Transverse colon (tissue), 4 donors: ENCODE measurements at regions not wholly inside any gene's neighbourhood (a gene's known extent, or its start where the extent isn't known, plus 50 kb on each side); places are given as distances from the start of the nearest gene placed in this dataset.

Experiments
- DNase-seq: peaks from one replicate; pipeline ENCODE4 v3.0.0-alpha.2; 2019
- H3K27ac ChIP-seq, 4 donors: fragments of 200-600 bp; sonication (generic); 2 replicates each; pipeline ENCODE4 v1.5.1; 2016 to 2018; ENCODE audit warnings: inconsistent platforms in 4 of 4
- H3K27me3 ChIP-seq: fragments of 200-600 bp; sonication (generic); 2 replicates; pipeline ENCODE4 v1.5.1; 2017; ENCODE audit warnings: inconsistent platforms
- H3K36me3 ChIP-seq, 4 donors: fragments of 200-600 bp; sonication (generic); 2 replicates each; pipeline ENCODE4 v1.5.1; 2017 to 2019; ENCODE audit warnings: inconsistent platforms in 4 of 4
- H3K4me1 ChIP-seq, 4 donors: fragments of 200-600 bp; sonication (generic); 2 replicates each; pipeline ENCODE4 v1.5.1; 2017 to 2020; ENCODE audit warnings: inconsistent platforms in 4 of 4
- H3K4me3 ChIP-seq, 4 donors: fragments of 200-600 bp; sonication (generic); 1 replicate in 1 of 4; 2 replicates in 3 of 4; pipeline versions ENCODE4 v1.5.1 to v1.6.1; 2017 to 2019; ENCODE audit warnings: inconsistent platforms in 4 of 4
- H3K9me3 ChIP-seq, 2 donors: fragments of 200-600 bp; sonication (generic); 2 replicates each; pipeline ENCODE4 v1.5.1; 2017 to 2019; ENCODE audit warnings: inconsistent platforms in 2 of 2
- CTCF ChIP-seq, 5 experiments: fragments of 200-600 bp in 3 of 5; fragments of 450-650 bp in 2 of 5; sonication (generic) in 3 of 5; IDR thresholded peaks; 1 replicate in 2 of 5; 2 replicates in 3 of 5; pipeline ENCODE4 v1.5.1; 2016 to 2017; ENCODE audit warnings: antibody characterized with exemption in 5 of 5, inconsistent platforms in 3 of 5, mild to moderate bottlenecking in 2 of 5, moderate library complexity in 1 of 5
- EP300 ChIP-seq: sonication (generic); formaldehyde crosslinking; IDR thresholded peaks from one replicate; pipeline ENCODE4 v1.6.1; 2017; ENCODE audit warnings: antibody characterized with exemption, low read depth
- POLR2A ChIP-seq: fragments of 450-650 bp; IDR thresholded peaks from one replicate; pipeline ENCODE4 v1.6.1; 2016; ENCODE audit warnings: antibody characterized with exemption, mild to moderate bottlenecking, moderate library complexity
- POLR2AphosphoS5 ChIP-seq, 3 donors: sonication (generic); formaldehyde crosslinking; IDR thresholded peaks; one replicate each; pipeline ENCODE4 v1.6.1; 2016; ENCODE audit warnings: antibody characterized with exemption in 3 of 3
- WGBS, 2 donors: methylation state at CpG; one replicate each; pipeline ENCODE4 v1.1.5; 2018; ENCODE audit warnings: low coverage in 1 of 2; 5-methylcytosine and 5-hydroxymethylcytosine counted together
- in situ Hi-C, 4 donors: fragments of 200-750 bp; cut with MboI; loops; one replicate each; pipeline versions ENCODE4 v1.15.0 to v1.15.1; 2017; ENCODE audit warnings: low sequenced_read_pairs in 3 of 4, low pct_ligation_motif_present in 1 of 4, low pct_unique_long_range_greater_than_20kb in 1 of 4
- intact Hi-C: fragments of 100-400 bp; cut with DNase I; formaldehyde crosslinking; loops from one replicate; pipeline ENCODE4 v1.15.1; 2023; ENCODE audit warnings: low total_unique reads

- DNase-seq: no peak
- intact Hi-C loops: no loop called here
- no peaks in the 10 kb centered on the region for H3K27me3 ChIP-seq
- H3K27ac ChIP-seq: no peak overlapping the region
- in situ Hi-C loops: no loop called here
- H3K36me3 ChIP-seq: no peaks in the 10 kb centered on the region
- no peaks in the 10 kb centered on the region for H3K4me1 ChIP-seq
- no peaks in the 10 kb centered on the region for H3K9me3 ChIP-seq
- 98 to 100% methylated on average over 1 of the region's 1 CpG for WGBS, 2 donors
- no peak overlapping the region for H3K4me3 ChIP-seq
- TF ChIP-seq CTCF (IDR thresholded peaks at IDR 0.05): no peak
- TF ChIP-seq POLR2AphosphoS5 (IDR thresholded peaks at IDR 0.05): no peak
- no peak for TF ChIP-seq EP300
- TF ChIP-seq POLR2A: no peak
Observed at GRCh38 chr3:153469162-153469561, 307.1 kb downstream of the RAP2B start.

GRCh38 chr3:153484842-153485241, 322.8 kb downstream of the RAP2B start:
- intact Hi-C loops: no loop called here
- TF ChIP-seq POLR2AphosphoS5 (IDR thresholded peaks at IDR 0.05) (no peak), CTCF (IDR thresholded peaks at IDR 0.05) (no peak), EP300 (no peak), POLR2A (no peak)
- Histone ChIP-seq H3K27me3 (no peaks in the 10 kb centered on the region), H3K27ac (no peak overlapping the region), H3K4me1 (no peaks in the 10 kb centered on the region), H3K36me3 (no peaks in the 10 kb centered on the region), H3K9me3 (no peaks in the 10 kb centered on the region), H3K4me3 (no peak overlapping the region)
- WGBS, 2 donors: 67 to 68% methylated on average over 3 of the region's 3 CpGs
- DNase-seq: no peak
- in situ Hi-C loops: no loop called here

- H3K4me1 ChIP-seq: no peaks in the 10 kb centered on the region
- DNase-seq: no peak
- no peak for TF ChIP-seq POLR2AphosphoS5 (IDR thresholded peaks at IDR 0.05)
- TF ChIP-seq EP300: no peak
- no peak for TF ChIP-seq POLR2A
- no peak for TF ChIP-seq CTCF (IDR thresholded peaks at IDR 0.05)
- no peak overlapping the region for H3K4me3 ChIP-seq
- H3K36me3 ChIP-seq: no peaks in the 10 kb centered on the region
- in situ Hi-C loops (no loop called here), intact Hi-C loops (no loop called here)
- H3K9me3 ChIP-seq: no peaks in the 10 kb centered on the region
- no peaks in the 10 kb centered on the region for H3K27me3 ChIP-seq
- no peak overlapping the region for H3K27ac ChIP-seq
Observed at GRCh38 chr3:153495422-153495821, 333.4 kb downstream of the RAP2B start.

- Histone ChIP-seq H3K9me3 (no peaks in the 10 kb centered on the region), H3K36me3 (no peaks in the 10 kb centered on the region), H3K4me1 (no peaks in the 10 kb centered on the region), H3K4me3 (no peak overlapping the region), H3K27me3 (no peaks in the 10 kb centered on the region), H3K27ac (no peak overlapping the region)
- no peak for DNase-seq
- intact Hi-C loops: no loop called here
- WGBS, 2 donors: 61 to 90% methylated on average over 1 of the region's 1 CpG
- TF ChIP-seq POLR2AphosphoS5 (IDR thresholded peaks at IDR 0.05) (no peak), POLR2A (no peak), EP300 (no peak), CTCF (IDR thresholded peaks at IDR 0.05) (no peak)
- in situ Hi-C loops: no loop called here
Observed at GRCh38 chr3:153502682-153503081, 340.7 kb downstream of the RAP2B start.
